Sigmoid colon (tissue), 4 donors: ENCODE measurements at regions not wholly inside any gene's neighbourhood (a gene's known extent, or its start where the extent isn't known, plus 50 kb on each side); places are given as distances from the start of the nearest gene placed in this dataset.

ENCODE experiments used
- EP300 ChIP-seq, 4 donors: sonication (generic); formaldehyde crosslinking; IDR thresholded peaks; one replicate each; pipeline ENCODE4 v1.6.1; 2017; ENCODE audit warnings: antibody characterized with exemption in 4 of 4
- POLR2A ChIP-seq, 2 donors: fragments of 450-650 bp; IDR thresholded peaks; one replicate each; pipeline ENCODE4 v1.6.1; 2016; ENCODE audit warnings: antibody characterized with exemption in 2 of 2, mild to moderate bottlenecking in 2 of 2, moderate library complexity in 2 of 2
- TF ChIP-seq, protein P1 (sequence below), 4 experiments: fragments of 450-650 bp in 3 of 4; fragments of 200-600 bp in 1 of 4; IDR thresholded peaks; one replicate each; pipeline ENCODE4 v1.5.1; 2016 to 2019; ENCODE audit warnings: antibody characterized with exemption in 4 of 4, mild to moderate bottlenecking in 3 of 4, moderate library complexity in 2 of 4

DNA sequence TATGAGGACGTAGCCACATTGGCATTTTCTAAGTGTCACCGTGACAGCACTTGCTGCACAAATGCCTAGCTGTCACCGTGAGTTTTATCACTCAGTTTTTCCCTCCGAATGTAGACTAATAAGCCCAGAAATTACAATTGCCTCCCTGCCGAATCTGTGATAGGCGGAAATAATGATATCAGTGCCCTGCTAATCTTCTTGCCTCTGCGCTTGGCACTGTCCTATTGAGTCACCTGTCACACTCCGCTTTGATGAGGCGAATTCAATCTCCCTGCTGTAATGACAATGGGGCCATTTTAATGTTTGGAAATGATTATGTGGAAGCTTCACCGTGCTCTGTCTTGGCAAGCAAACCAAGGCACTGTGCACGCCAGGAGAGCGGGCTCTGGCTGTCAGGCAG, 112.8 kb downstream of the LINC00237 start:
- TF ChIP-seq EP300 (IDR thresholded peaks at IDR 0.05) (no peak), POLR2A (IDR thresholded peaks at IDR 0.05) (no peak)
- TF ChIP-seq, protein P1, sequence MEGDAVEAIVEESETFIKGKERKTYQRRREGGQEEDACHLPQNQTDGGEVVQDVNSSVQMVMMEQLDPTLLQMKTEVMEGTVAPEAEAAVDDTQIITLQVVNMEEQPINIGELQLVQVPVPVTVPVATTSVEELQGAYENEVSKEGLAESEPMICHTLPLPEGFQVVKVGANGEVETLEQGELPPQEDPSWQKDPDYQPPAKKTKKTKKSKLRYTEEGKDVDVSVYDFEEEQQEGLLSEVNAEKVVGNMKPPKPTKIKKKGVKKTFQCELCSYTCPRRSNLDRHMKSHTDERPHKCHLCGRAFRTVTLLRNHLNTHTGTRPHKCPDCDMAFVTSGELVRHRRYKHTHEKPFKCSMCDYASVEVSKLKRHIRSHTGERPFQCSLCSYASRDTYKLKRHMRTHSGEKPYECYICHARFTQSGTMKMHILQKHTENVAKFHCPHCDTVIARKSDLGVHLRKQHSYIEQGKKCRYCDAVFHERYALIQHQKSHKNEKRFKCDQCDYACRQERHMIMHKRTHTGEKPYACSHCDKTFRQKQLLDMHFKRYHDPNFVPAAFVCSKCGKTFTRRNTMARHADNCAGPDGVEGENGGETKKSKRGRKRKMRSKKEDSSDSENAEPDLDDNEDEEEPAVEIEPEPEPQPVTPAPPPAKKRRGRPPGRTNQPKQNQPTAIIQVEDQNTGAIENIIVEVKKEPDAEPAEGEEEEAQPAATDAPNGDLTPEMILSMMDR (IDR thresholded peaks at IDR 0.05), result no peak
